Fibroblast of villous mesenchyme (primary cell): ENCODE measurements at regions not wholly inside any gene's neighbourhood (a gene's known extent, or its start where the extent isn't known, plus 50 kb on each side); places are given as distances from the start of the nearest gene placed in this dataset.

Experiments
- DNase-seq: peaks from one replicate; pipeline ENCODE4 v3.0.0-alpha.2; 2010; ENCODE audit warnings: low read depth
- H3K4me3 ChIP-seq: 2 replicates; pipeline ENCODE4 v1.5.1; 2011; ENCODE audit warnings: low read depth, mild to moderate bottlenecking, low read length
- CTCF ChIP-seq: IDR thresholded peaks from 2 replicates; pipeline ENCODE4 v1.5.1; 2012; ENCODE audit warnings: low read depth, mild to moderate bottlenecking, low read length; ENCODE audit not compliant: insufficient read depth

GRCh38 chr12:28121899-28122655, 68.2 kb upstream of the CCDC91 start:
- TF ChIP-seq CTCF: no peak
- no peak for DNase-seq
- no peak overlapping the region for H3K4me3 ChIP-seq

GRCh38 chr12:28122756-28123155, 67.5 kb upstream of the CCDC91 start:
- no peak for TF ChIP-seq CTCF
- no peak for DNase-seq
- H3K4me3 ChIP-seq: no peak overlapping the region

- DNase-seq: no peak
- H3K4me3 ChIP-seq: no peak overlapping the region
- TF ChIP-seq CTCF: no peak
Measured at GRCh38 chr12:28127455-28127854, 62.8 kb upstream of the CCDC91 start.

GRCh38 chr12:28129031-28129430, 61.2 kb upstream of the CCDC91 start:
- no peak for TF ChIP-seq CTCF
- DNase-seq: no peak
- no peak overlapping the region for H3K4me3 ChIP-seq

- DNase-seq: no peak
- no peak for TF ChIP-seq CTCF
- no peak overlapping the region for H3K4me3 ChIP-seq
Measured at GRCh38 chr12:28130234-28130624, 60.0 kb upstream of the CCDC91 start.

- peak; percentile 97 for DNase-seq
- TF ChIP-seq CTCF: peak; percentile 4
- no peak overlapping the region for H3K4me3 ChIP-seq
Measured at GRCh38 chr12:28130625-28131598, 59.3 kb upstream of the CCDC91 start.
